ENCODE measurements at regions not wholly inside any gene's neighbourhood (a gene's known extent, or its start where the extent isn't known, plus 50 kb on each side); places are given as distances from the start of the nearest gene placed in this dataset.
"Not testable (repeated sequence)": the region's sequence is repeated elsewhere in the genome, so short reads cannot be mapped to it uniquely, and the experiment has no call there.

DNA sequence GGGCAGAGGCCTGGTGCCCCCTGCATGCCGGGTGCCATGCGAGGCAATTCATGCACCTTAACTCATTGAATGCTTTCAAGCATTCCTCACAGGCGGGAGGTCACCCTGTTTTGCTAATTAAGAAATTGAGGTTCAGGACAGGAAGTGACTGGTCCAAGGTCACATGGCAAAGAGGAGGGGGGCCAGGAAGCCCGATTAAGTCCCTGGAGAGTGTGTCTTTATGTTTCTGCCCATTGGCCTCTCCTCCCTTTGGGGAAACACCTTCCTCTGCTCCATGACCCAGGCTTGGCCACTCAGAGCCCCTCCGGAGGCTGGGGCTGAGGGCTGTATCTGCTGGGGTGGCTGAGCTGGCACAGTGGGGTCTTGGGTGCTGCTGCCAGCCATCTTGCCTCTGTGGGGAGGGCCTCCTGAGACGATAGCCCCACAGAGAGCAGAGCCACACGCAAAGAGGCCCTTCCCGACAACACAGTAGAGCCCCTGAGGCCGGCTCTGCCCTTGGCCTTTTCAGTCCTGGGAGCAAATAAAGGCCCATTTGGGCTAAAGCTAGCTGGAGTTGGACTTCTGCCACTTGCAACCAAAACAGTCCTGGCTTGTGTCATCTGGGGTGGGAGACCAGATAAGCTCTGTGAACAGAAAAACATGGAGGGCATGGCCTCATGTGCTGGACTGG lies 90.8 kb upstream of the NEURL1B start:
- in situ Hi-C loops (cut with HindIII; ENCODE audit: low sequenced_read_pairs), result no loop called here

DNA sequence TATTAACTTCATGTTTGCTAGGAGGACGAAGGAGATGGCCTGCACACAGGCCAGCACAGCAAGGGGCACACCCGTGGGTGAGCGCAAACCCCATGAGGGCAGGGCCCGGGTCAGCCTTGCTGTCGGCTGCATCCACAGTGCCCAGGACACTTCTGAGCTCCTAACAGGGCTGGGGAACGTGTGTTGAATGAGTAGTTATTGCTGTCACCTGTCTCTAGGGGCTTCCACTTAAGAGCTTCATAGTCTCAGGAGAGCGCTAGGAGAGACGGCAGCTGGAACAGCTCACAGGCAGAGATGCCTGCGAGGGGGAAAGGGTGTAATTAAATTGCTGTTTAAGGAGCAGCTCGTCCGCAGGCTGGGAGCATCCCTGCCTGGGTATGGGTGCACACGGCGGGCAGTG lies 91.4 kb upstream of the NEURL1B start:
- in situ Hi-C loops (cut with HindIII; ENCODE audit: low sequenced_read_pairs), result no loop called here

DNA sequence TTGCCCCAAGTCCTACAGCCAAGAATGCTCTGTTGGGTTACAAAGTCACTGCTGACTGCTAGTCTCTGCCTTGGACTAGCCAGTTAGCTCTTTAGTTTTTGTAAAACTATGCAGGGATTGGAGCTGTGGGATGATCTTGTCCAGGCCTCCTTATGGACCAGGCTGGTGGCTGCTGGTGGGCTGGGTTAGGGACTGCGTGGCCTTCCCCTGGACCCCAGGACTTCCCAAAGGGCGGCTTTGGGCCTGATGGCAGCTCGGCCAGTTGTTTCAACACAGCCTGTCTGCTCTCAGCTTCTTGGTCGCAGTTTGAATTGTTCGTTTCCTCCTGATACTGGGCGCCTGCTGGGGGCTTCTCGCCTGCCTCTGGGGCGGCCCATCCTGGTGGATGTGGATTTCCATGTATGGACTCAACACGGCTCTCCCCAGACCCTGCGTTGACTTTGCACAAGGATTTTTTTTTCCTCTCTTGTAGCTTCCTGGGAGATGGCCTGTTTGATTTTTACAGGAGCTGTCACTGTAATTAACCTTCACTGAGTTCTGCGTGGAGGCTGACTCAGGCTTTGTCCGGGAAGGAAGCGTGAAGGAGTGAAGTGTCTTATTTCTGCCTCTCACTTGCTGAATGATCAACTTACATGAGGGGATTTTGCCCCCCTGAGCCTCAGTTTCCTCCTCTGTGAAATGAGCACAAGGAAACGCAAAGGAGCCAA lies 91.9 kb upstream of the NEURL1B start:
- in situ Hi-C loops (cut with HindIII; ENCODE audit: low sequenced_read_pairs), result no loop called here

DNA sequence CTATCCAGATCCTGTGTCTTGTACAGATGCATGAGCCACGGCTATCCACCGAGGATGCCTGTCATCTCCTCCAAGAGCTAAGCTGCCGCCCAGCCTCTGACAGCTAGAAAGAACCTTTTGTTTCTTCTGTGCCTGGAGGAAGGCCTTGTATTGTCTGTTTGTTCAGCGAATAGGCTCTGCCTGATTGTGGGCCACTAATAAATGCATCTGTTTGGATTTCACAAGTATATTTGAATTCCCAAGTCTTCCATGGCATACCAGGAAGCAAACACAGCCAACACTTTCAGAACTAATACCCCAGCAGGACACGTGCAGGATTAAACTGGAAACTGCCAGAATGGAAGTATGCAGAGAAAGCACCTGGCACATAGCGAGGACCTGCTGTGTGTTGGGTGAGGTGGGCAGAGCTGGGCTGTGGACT lies 92.7 kb upstream of the NEURL1B start:
- in situ Hi-C loops (cut with HindIII; ENCODE audit: low sequenced_read_pairs), result no loop called here

DNA sequence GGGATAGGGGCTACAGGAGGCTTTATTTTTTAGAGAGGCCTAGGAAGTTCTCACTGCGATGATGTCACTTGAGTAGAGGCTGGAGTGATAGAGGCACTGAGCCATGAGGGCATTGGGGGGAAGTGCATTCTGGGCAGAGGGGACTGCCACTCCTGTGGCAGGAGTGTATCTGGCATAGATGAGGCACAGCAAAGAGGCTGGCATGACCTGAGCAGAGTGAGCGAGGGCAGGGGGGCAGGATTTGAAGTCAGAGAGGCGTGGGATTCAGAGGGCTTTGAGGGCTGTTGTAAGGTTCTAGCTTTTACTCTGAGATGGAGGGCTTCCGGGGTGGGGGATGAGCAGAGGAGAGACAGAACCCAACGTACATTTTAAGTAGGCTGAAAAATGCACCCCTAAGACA lies 91.9 kb upstream of the SH3PXD2B start:
- in situ Hi-C loops (cut with HindIII; ENCODE audit: low sequenced_read_pairs), result no loop called here

DNA sequence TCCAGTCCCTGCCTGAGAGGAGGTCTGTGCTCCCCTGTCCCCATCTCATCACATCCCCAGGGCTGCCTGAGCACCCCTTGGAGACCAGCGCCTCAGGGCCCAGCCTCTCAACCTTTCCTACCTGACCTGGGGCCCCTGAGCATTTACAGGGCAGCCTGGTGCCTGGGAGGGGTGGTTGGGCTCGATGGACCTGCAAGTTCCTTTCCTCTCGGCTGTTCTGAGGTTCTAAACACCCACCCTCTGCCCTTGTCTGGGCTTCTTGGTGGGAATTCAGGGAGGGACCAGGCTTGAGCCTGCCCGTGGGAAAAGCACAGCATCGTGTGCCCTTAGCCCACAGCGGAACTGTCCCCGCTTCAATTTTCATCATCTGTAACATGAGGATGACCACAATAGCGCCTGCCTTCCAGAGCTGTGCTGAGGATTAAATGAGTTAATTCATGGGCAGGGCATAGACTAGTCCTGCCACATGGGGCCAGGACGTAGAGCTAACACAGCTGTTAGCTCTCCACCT lies 91.0 kb upstream of the SH3PXD2B start:
- in situ Hi-C loops (cut with HindIII; ENCODE audit: low sequenced_read_pairs), result no loop called here

DNA sequence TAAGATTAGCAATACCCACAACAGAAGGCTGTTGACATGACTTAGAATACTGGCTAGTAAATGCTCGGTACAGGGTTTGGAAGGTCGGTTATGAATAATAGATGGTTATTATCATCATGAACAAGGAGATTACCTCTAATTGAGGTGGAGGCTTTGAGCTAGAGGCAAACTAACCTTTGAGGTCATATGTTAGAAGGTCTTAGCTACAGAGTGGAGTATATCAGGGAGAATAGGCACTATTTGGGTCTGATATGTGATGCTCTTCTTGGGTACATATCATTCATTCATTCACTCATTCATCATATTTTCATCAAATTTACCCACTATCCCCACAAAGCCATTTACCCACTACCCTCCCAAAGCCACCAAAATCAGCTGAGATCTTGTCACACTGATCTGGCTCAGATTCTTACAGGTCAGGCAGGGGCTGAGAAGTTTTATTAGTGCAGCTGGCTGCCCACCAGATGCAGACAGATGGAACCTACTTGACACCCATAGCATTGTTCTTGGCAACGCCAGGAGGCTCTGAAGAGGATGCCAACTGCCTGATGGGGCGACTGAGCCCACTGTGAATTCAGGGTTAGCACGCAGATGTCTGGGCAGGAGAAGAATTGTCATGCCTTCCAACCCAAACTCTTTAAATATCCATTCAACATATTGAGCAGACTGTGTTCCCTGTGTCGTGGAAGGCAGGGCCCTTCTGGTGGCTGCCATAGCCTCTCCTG lies 90.2 kb upstream of the SH3PXD2B start:
- in situ Hi-C loops (cut with HindIII; ENCODE audit: low sequenced_read_pairs), result loop anchor here (5.0 kb wide), 3 partner anchors 42 to 68 kb away; no protein-coding TSS in a partner anchor

DNA sequence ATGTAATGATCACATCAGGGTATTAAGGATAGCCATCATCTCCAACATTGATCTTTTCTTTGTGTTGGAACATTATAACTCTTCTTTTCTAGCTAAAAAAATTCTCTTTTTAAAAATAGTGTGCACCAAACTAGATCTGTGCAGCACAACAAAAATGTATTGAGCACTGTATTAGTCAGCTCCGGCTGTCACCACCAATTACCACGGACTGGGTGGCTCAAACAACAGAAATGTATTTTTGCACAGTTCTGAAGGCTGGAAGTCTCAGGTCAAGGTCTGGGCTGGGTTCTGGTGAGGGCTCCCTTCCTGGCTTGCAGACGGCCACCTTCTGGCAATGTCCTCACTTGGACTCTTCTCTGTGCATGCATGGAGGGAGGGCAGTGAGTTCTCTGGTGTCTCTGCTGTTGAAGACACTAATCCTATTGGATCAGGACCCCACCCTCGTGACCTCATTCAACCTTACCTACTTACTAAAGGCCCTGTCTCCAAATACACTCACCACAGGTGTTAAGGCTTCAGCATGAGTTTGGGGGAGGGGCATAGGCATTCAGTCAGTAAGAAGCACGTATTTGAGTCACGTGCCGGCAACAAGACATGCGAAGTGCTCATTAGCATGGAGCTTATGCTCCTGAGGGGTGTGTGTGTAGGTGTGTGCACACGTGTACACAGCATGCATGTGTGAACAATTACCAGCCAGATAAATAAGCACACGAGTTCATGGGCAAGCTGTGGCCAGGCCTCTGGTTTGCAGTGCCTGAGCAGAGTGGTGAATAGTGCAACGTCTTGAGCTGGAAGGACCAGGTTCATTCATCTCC lies 89.4 kb upstream of the SH3PXD2B start:
- in situ Hi-C loops (cut with HindIII; ENCODE audit: low sequenced_read_pairs), result loop anchor here (5.0 kb wide), 3 partner anchors 41 to 69 kb away; no protein-coding TSS in a partner anchor

DNA sequence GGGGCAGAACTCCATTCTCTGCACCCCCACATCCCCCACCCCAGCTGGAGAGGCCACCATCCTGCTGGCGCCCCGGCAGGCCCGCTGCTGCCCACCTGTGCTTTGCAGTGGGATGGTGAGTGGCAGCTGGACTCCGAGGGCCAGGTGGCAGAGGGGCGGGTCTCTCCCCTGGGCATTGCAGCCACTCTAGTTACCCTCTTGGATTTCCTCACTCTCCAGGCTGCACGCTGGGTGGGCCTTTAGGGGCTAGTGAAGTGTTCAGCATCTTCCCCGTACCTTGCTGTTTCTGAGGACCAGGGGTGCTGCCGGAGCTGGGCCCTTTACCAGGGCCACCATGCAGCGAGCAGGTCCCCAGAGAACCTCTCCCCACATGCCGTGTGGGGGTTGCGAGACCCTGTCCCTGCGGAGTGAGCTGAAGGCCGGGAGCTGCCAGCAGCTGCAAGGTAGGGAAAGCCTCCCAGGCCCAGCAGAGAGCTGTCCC lies 88.4 kb upstream of the SH3PXD2B start:
- in situ Hi-C loops (cut with HindIII; ENCODE audit: low sequenced_read_pairs), result loop anchor here (5.0 kb wide), 3 partner anchors 40 to 70 kb away; no protein-coding TSS in a partner anchor

DNA sequence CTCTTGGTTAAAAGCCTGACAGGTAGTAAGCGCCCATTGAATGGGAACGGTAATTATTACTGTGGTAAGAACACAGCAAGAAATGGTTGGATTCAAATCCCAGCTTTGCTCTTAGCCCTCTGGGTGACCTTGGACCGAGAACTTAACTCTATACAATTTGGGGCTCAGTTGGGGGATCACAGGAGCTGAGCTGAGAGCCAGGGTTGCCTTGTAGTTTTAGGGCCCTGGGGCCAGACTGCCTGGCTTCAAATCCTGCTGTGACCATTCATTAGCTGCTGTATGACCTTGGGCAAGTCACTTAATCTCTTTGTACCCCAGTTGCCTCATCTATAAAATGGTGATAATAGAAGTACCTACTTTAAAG lies 87.4 kb upstream of the SH3PXD2B start:
- in situ Hi-C loops (cut with HindIII; ENCODE audit: low sequenced_read_pairs), result loop anchor here (5.0 kb wide), 3 partner anchors 39 to 71 kb away; no protein-coding TSS in a partner anchor

DNA sequence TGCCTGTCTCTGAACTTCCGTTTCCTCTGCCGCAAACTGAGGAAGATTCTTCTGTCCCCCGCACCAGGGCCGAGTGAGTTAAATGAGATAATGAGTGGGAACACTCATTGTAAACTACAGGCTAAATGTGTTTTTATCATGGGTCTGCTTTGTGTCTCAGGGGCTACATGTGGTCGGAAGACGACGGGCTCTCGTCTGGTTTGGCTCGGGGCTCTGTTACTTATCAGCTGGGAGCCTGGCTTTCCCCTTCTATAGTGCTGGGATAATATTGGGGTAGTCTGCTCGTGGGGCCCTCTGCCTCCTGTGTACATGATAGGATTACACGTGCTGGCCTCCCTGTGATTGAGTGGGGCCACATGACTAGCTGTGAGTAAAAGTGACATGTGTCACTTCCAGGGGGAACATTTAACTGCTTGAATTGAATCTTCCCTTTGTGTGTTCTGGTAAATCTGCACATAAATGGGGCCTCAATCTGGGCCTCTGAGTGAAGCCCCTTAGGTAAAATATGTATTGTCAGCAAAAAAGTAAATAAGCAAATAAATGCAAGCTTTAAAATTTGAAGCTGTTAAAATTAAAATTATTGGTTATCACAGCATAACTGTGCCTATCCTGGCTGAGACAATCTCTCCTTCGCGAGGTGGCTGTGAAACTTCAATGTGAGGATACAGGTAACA lies 86.9 kb upstream of the SH3PXD2B start:
- in situ Hi-C loops (cut with HindIII; ENCODE audit: low sequenced_read_pairs), result loop anchor here (5.0 kb wide), 3 partner anchors 39 to 71 kb away; no protein-coding TSS in a partner anchor

DNA sequence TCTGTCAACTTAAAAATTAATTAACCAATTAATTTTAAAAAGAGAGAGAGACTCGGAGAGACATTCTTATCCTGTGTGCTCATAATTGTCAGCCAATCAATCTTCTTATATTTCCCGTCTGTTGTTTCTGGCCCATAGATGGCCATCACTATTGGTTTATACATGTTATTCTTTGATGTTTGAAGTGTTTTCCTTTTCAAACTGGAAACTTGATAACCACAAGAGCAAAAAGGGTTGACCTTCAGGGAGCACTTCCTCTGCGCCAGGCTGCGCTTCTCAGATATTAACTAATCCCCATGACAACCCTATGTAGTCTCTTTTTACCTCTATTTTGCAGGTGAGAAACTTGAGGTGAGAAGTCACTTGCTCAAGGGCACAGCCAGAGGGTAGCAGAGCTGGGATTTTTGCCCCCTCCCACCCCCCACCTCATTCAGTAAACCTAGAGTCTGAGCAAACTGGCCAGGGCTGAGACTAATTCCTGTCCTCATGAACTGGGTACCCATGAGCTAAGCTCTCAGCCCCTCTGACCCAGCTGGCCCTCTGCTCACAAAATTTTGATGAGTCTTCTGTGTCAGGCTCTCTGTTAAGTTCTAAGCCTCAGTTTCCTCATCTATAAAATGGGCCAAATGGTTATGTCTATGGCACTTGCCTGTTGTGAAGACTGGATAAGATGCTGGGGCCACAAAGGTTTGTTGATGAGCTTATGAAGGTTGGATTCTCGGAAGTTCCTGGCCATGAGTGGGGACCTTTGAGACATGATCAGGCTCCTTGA lies 86.0 kb upstream of the SH3PXD2B start:
- in situ Hi-C loops (cut with HindIII; ENCODE audit: low sequenced_read_pairs), result loop anchor here (5.0 kb wide), 3 partner anchors 38 to 72 kb away; no protein-coding TSS in a partner anchor

DNA sequence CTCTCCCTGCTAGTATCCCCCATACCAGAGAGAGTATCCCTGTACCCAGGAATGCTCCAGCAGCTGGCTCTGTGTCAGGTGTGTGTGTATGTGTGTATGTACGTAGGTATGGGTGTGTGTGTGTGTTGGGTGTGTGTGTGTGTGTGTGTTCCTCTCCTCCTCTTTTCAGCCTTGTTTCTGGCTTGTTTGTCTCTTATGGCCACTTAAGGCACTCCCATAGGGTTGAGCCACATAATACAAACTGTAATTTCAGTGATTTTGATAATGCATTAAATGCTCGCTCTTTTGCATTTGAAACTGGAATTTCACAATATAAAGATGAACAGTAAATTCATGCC lies 80.8 kb upstream of the SH3PXD2B start:
- in situ Hi-C loops (cut with HindIII; ENCODE audit: low sequenced_read_pairs), result no loop called here

DNA sequence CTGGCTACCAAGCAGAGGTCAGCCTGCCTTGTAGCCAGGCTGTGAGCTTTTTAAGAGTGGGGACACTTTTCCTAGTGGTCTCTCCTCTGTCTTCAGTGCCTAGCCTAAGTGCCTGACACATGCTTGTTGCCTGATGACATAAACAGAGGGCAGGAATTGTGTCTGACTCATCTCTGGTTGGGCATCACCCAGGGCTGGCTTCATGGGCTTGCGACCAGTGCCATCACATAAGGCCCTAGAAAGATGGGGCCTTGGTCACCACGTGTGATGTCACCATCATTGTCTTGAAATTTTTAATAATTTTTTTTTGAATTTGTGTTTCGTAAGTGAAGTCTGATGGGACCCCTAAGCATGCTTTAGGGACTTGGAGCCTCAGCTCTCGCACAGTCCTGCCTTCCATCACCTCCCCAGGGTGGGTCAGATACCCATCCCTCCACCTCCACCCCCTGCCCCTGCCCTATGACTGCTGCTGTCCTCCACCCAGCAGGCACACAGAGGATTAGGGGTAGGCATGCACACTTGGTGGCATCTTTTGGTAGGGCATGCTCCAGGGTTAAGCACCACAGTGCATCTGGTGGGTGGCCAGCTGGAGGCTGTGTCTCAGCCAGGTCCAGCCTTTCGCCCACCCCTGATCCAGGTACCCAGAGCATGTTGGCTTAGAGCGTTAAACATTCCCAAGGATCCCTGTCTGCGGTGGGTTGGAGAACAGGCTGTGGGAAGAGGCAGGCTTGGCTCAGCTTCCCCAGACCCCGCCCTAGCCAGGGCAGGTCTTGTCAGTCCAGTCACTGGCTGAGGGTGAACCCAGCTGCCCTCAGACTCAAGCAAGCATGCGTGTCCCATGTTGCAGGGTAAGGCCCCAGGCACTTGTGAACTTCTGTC lies 80.1 kb upstream of the SH3PXD2B start:
- in situ Hi-C loops (cut with HindIII; ENCODE audit: low sequenced_read_pairs), result no loop called here

DNA sequence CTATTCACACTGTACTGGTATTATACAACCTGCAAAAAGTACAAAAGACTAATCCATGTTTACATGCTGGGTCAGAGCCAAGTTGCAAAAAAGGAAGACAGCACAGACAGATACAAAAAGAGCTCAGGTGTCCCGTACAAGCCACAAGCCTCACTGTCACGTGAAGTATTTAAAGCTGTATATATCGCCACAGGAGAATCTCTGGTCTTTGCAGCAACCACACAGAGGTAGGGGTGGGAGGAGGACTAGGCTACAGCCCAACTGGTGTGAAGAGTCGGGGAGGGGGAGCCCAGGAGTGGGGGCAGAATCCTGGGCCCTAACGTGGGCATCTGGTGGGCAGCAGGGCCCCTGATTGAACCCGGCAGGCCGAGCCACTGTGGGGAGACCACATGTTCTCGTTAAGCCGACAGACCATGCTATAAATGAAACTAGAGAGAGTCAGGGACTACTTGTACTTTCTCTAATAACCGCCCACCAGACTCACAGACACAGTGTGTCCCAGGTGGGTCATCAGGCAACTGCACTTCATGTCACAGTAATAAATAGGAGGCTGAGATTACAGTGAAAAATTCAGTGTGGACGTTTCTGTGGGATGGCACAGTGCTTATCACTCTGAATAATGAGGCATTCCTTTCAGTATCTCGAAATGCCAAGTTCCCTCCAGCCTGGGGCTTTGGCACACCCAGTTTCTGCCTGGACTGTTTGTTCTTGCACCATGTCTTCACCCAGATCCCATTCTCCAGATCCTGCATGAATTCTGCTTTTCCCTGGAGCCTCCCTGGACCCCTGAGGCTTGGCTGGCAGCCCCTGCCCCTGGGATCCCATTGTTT lies 79.3 kb upstream of the SH3PXD2B start:
- in situ Hi-C loops (cut with HindIII; ENCODE audit: low sequenced_read_pairs), result no loop called here

DNA sequence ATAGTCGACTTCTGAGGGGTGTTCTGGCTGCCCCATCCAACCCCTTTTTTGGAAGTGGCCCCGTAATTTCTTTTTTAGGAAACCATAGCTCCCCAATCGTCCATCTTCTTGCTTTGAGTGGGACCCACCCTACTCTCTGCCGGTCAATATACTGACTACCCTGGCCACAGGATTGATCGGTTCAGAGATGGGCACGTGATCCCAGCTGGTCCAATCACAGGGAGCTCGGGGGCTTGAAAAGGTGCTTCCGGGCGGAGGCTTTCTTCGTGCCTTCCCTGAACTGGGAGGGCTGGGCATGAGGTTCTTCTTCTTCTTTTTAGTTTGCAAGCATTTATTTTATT lies 78.7 kb upstream of the SH3PXD2B start:
- in situ Hi-C loops (cut with HindIII; ENCODE audit: low sequenced_read_pairs), result no loop called here

DNA sequence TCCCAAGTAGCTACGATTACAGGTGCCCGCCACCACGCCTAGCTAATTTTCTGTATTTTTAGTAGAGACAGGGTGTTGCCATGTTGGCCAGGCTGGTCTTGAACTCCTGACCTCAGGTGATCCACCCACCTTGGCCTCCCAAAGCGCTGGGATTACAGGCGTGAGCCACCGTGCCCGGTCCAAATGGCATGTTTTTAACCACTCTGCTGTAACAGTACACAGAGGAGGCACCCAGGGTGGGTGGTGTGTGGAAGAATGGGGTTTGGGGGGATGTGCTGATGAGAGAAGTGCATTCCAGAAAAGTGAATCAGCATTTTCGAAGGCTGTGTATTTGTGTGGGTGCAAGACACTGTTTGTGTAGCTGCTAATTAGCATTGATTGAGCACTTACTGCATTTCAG lies 78.1 kb upstream of the SH3PXD2B start:
- in situ Hi-C loops (cut with HindIII; ENCODE audit: low sequenced_read_pairs), result not testable (repeated sequence)

DNA sequence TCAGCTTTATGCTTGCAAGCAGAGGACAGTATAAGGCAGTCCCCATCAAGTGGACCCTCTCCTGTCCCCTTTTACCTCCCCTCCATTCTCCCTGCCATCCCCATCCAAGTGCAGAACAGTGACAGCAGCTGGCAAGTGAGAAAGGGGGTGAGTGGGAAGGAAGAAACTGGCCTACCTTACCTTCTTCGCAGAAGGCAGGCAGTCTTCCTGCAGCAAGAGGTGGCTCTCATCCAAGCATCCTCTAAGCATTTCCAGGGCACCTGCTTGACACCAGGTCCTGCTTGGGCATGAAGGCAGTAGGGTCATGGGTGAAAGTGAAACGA lies 77.3 kb upstream of the SH3PXD2B start:
- in situ Hi-C loops (cut with HindIII; ENCODE audit: low sequenced_read_pairs), result no loop called here
